Right lobe of liver (tissue), 4 donors: ENCODE measurements at regions not wholly inside any gene's neighbourhood (a gene's known extent, or its start where the extent isn't known, plus 50 kb on each side); places are given as distances from the start of the nearest gene placed in this dataset.

Experiments
- POLR2A ChIP-seq: fragments of 450-650 bp; IDR thresholded peaks from one replicate; pipeline ENCODE4 v1.6.1; 2017; ENCODE audit warnings: antibody characterized with exemption, mild to moderate bottlenecking
- TF ChIP-seq, protein P1 (sequence below), 4 donors: fragments of 200-600 bp in 3 of 4; fragments of 450-650 bp in 1 of 4; IDR thresholded peaks; one replicate each; pipeline versions ENCODE4 v1.5.1 to v1.8.0; 2016 to 2022; ENCODE audit warnings: antibody characterized with exemption in 4 of 4, mild to moderate bottlenecking in 2 of 4
- donor health status: DM: no; HTN: no; CAD: no.
- donor health status: DM: no; HTN: no; CAD: no.
- donor health status: DM: no; HTN: yes; CAD: no.

DNA sequence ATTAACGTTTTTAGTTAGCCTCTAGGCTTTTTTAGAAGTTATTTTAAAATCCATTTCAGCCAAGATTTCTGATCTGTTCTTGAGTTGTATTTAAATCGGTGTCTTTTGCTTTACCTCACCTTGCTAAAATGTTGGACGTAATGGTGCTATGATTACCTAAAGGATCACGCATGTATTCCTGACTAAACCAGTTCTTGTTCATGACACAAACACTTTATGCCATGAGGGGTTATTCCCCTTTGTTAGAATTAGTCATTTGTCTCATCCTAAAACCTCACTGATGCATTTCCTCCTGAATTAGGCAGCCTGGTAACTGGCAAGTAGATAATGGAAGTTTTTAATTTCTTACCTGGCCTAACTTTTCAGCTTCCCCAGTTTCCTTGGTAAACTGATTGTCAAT lies 185.4 kb upstream of the TANK start:
- no peak for TF ChIP-seq POLR2A
- TF ChIP-seq, protein P1, sequence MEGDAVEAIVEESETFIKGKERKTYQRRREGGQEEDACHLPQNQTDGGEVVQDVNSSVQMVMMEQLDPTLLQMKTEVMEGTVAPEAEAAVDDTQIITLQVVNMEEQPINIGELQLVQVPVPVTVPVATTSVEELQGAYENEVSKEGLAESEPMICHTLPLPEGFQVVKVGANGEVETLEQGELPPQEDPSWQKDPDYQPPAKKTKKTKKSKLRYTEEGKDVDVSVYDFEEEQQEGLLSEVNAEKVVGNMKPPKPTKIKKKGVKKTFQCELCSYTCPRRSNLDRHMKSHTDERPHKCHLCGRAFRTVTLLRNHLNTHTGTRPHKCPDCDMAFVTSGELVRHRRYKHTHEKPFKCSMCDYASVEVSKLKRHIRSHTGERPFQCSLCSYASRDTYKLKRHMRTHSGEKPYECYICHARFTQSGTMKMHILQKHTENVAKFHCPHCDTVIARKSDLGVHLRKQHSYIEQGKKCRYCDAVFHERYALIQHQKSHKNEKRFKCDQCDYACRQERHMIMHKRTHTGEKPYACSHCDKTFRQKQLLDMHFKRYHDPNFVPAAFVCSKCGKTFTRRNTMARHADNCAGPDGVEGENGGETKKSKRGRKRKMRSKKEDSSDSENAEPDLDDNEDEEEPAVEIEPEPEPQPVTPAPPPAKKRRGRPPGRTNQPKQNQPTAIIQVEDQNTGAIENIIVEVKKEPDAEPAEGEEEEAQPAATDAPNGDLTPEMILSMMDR (IDR thresholded peaks at IDR 0.05): no peak
